ENCODE measurements at regions not wholly inside any gene's neighbourhood (a gene's known extent, or its start where the extent isn't known, plus 50 kb on each side); places are given as distances from the start of the nearest gene placed in this dataset.
"Not testable (repeated sequence)": the region's sequence is repeated elsewhere in the genome, so short reads cannot be mapped to it uniquely, and the experiment has no call there.

DNA sequence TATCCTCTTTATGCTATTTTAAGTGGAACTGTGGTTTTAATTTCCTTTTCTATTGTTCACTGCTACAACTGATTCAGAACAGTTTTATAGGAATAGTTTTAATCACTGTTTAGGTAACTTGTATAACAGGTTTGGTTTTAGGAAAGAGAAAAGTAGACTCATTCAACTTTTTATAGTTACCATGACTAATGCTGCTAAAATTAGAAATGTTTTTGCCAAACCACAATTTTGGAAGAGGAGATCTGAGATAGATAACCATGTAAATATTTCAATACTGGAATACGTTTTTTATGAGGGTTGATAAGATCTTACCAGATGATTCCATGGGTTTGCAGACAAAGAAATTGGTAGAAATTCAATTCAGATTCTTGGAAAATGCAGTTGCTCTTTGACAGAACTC, 404.6 kb upstream of the ARRDC3 start:
- TF ChIP-seq, protein P1, sequence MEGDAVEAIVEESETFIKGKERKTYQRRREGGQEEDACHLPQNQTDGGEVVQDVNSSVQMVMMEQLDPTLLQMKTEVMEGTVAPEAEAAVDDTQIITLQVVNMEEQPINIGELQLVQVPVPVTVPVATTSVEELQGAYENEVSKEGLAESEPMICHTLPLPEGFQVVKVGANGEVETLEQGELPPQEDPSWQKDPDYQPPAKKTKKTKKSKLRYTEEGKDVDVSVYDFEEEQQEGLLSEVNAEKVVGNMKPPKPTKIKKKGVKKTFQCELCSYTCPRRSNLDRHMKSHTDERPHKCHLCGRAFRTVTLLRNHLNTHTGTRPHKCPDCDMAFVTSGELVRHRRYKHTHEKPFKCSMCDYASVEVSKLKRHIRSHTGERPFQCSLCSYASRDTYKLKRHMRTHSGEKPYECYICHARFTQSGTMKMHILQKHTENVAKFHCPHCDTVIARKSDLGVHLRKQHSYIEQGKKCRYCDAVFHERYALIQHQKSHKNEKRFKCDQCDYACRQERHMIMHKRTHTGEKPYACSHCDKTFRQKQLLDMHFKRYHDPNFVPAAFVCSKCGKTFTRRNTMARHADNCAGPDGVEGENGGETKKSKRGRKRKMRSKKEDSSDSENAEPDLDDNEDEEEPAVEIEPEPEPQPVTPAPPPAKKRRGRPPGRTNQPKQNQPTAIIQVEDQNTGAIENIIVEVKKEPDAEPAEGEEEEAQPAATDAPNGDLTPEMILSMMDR (IDR thresholded peaks at IDR 0.05; ENCODE audit: control insufficient read depth, insufficient read depth, low read depth, low read length, missing control alignments), result no peak
- H3K4me3 ChIP-seq (ENCODE audit: control insufficient read depth, low read depth, low read length), result no peak overlapping the region
- DNase-seq (ENCODE audit: low read depth), result peak; percentile 59

DNA sequence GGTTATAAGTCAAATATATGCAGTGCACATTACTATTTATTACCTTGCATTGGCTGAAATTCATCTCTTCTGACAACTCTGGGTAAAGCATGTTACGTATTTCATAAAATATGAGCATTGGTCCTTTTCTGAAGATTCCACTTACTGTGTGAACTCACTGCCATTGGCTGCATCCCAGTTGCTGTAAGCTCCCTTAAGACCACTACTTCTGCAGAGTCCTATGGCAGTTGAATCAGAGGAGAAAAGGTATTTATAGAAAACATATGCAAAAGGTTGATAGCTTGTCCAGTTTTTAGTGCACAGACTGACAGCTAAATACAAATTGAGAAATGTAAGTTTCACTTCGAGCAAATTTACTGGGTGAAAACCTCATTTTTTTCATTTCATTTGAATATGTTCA, 394.6 kb upstream of the ARRDC3 start:
- H3K4me3 ChIP-seq (ENCODE audit: control insufficient read depth, low read depth, low read length), result no peak overlapping the region
- DNase-seq (ENCODE audit: low read depth), result no peak
- TF ChIP-seq, protein P1 (IDR thresholded peaks at IDR 0.05; ENCODE audit: control insufficient read depth, insufficient read depth, low read depth, low read length, missing control alignments), result no peak

DNA sequence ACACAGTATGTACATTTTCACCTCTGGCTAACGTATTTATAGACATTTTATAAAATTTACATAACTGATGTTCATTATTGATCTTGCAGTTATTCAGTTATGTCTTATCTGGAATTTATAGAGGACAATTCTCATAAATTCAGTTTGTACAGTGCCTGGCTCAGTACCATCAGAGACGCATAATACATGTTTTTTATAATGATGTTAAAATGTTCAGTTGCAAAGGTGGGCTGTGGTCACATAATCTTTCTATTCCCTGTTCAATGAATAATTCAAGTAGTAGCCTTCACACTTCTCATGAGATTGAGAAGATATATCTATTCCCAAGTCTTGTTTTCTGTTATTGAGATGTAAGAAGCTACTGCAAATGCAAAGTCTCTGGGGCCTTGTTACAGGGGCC, 393.1 kb upstream of the ARRDC3 start:
- no peak overlapping the region for H3K4me3 ChIP-seq (ENCODE audit: control insufficient read depth, low read depth, low read length)
- TF ChIP-seq, protein P1 (IDR thresholded peaks at IDR 0.05; ENCODE audit: control insufficient read depth, insufficient read depth, low read depth, low read length, missing control alignments), result no peak

DNA sequence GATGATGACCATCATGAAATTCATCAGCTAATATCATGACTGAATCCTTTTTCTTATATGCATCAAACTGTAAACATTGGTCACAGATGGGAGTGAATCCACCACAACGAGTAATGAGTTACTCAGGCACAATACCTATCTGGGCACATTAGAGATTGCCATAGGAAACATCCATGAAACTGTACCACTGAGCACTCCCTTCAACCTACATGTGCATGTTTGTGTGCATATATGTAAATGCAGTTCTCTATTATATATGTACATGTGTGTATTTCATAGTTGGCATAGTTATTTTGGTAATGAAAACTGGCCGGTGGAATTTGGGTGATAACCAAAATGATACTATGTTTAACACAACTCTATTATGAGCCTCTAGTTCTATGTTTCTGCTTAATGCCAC, 387.3 kb upstream of the ARRDC3 start:
- no peak overlapping the region for H3K4me3 ChIP-seq (ENCODE audit: control insufficient read depth, low read depth, low read length)
- TF ChIP-seq, protein P1 (IDR thresholded peaks at IDR 0.05; ENCODE audit: control insufficient read depth, insufficient read depth, low read depth, low read length, missing control alignments), result no peak
- no peak for DNase-seq (ENCODE audit: low read depth)

More for the DNA sequence above, 393.1 kb upstream of the ARRDC3 start:
- no peak for DNase-seq (ENCODE audit: low read depth)

DNA sequence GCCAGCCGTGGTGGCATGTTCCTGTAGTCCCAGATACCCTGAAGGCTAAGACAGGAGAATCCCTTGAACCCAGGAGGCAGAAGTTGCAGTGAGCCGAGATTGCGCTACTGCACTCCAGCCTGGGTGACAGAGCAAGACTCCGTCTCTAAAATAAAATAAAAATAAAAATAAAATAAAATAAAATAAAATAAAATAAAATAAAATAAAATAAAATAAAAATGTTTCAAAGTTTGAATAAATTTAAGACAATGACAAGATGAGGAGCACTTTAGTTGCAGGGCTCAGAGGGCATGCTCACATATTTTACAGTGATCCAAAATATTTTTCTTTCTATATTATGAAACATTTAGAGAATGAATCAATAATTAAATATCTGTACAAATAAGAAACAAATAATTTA, 374.3 kb upstream of the ARRDC3 start:
- not testable (repeated sequence) for DNase-seq (ENCODE audit: low read depth); H3K4me3 ChIP-seq (ENCODE audit: control insufficient read depth, low read depth, low read length)

DNA sequence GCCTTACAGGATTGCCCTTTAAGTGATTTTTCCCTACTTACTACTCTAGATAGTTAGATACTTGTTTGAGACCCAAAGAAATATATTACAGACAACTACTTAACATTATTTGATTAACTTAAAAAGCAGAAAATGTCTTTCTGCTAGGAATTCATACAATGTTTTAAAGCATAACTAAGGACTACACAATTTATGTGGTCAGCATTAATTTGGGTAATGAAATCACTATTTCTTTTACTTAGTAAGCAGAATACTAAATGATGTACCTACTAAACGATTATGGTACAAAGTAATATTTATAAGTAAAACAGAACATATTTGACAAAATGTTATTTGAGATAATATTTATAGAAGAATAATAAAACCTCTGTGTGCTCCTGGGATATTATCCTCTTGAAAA, 371.9 kb upstream of the ARRDC3 start:
- no peak overlapping the region for H3K4me3 ChIP-seq (ENCODE audit: control insufficient read depth, low read depth, low read length)
- TF ChIP-seq, protein P1 (IDR thresholded peaks at IDR 0.05; ENCODE audit: control insufficient read depth, insufficient read depth, low read depth, low read length, missing control alignments), result no peak

DNA sequence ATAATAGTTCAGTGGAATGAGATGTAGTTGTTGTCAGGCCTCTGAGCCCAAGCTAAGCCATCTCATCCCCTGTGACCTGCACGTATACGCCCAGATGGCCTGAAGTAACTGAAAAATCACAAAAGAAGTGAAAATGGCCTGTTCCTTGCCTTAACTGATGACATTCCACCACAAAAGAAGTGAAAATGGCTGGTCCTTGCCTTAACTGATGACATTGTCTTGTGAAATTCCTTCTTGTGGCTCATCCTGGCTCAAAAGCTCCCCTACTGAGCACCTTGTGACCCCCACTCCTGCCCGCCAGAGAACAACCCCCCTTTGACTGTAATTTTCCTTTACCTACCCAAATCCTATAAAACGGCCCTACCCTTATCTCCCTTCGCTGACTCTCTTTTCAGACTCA, 361.4 kb upstream of the ARRDC3 start:
- H3K4me3 ChIP-seq (ENCODE audit: control insufficient read depth, low read depth, low read length); DNase-seq (ENCODE audit: low read depth): not testable (repeated sequence)

More for the DNA sequence above, 371.9 kb upstream of the ARRDC3 start:
- no peak for DNase-seq (ENCODE audit: low read depth)

DNA sequence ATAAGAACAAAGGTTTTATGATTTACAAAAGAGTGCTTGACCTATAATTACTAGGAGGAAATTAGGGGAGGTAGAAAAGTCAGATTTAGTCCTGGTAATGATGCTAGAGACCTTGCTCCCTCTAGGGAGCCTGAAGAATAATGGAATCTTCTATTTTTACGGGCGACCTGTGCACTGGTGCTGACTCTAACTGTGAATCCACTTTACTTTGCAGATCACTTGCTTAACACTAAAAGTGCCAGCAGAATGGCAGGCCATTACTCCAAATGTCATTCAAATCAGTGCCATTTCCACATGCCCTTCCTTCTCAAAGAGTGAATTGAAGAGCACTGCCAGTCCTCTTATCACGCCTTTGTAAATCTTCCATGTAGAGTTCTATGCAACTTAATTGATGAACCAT, 359.4 kb upstream of the ARRDC3 start:
- no peak overlapping the region for H3K4me3 ChIP-seq (ENCODE audit: control insufficient read depth, low read depth, low read length)
- TF ChIP-seq, protein P1 (IDR thresholded peaks at IDR 0.05; ENCODE audit: control insufficient read depth, insufficient read depth, low read depth, low read length, missing control alignments), result no peak
- no peak for DNase-seq (ENCODE audit: low read depth)

Measured in AG09309 (cell line).